ENCODE measurements at regions not wholly inside any gene's neighbourhood (a gene's known extent, or its start where the extent isn't known, plus 50 kb on each side); places are given as distances from the start of the nearest gene placed in this dataset.
"Not testable (repeated sequence)": the region's sequence is repeated elsewhere in the genome, so short reads cannot be mapped to it uniquely, and the experiment has no call there.

- H3K27ac ChIP-seq; DNase-seq (ENCODE audit: low spot score); H3K79me2 ChIP-seq; H3K4me1 ChIP-seq (ENCODE audit: insufficient read depth); H3K36me3 ChIP-seq (replicated peaks; ENCODE audit: insufficient read depth, low read depth); H3K9me2 ChIP-seq (replicated peaks; ENCODE audit: insufficient read depth); H3K4me2 ChIP-seq; H3K9me3 ChIP-seq (ENCODE audit: low read depth); H3K4me3 ChIP-seq; H2AFZ ChIP-seq; H4K20me1 ChIP-seq (ENCODE audit: insufficient read depth, poor library complexity, severe bottlenecking); H3K27me3 ChIP-seq: not testable (repeated sequence)
- 72% methylated on average over 4 of the region's 4 CpGs for WGBS (ENCODE audit: low lambda C conversion rate, missing lambda C conversion rate)
Observed at GRCh38 chrX:144188489-144188888, 304.6 kb downstream of the UBE2NL start.

GRCh38 chrX:144197057-144197456, 313.2 kb downstream of the UBE2NL start:
- DNase-seq (ENCODE audit: low spot score); H3K4me1 ChIP-seq (ENCODE audit: insufficient read depth); H3K27ac ChIP-seq; H3K79me2 ChIP-seq; H3K36me3 ChIP-seq (replicated peaks; ENCODE audit: insufficient read depth, low read depth); H3K4me3 ChIP-seq; H3K27me3 ChIP-seq; H3K4me2 ChIP-seq; H2AFZ ChIP-seq; H4K20me1 ChIP-seq (ENCODE audit: insufficient read depth, poor library complexity, severe bottlenecking); H3K9me3 ChIP-seq (ENCODE audit: low read depth); H3K9me2 ChIP-seq (replicated peaks; ENCODE audit: insufficient read depth): not testable (repeated sequence)
- WGBS (ENCODE audit: low lambda C conversion rate, missing lambda C conversion rate) = 86% methylated on average over 3 of the region's 3 CpGs

GRCh38 chrX:144202726-144203125, 318.9 kb downstream of the UBE2NL start:
- not testable (repeated sequence) for H3K9me2 ChIP-seq (replicated peaks; ENCODE audit: insufficient read depth); H3K4me3 ChIP-seq; DNase-seq (ENCODE audit: low spot score); H3K79me2 ChIP-seq; H3K4me2 ChIP-seq; H3K9me3 ChIP-seq (ENCODE audit: low read depth); H3K36me3 ChIP-seq (replicated peaks; ENCODE audit: insufficient read depth, low read depth); H3K27ac ChIP-seq; H3K4me1 ChIP-seq (ENCODE audit: insufficient read depth); H3K27me3 ChIP-seq; H4K20me1 ChIP-seq (ENCODE audit: insufficient read depth, poor library complexity, severe bottlenecking); H2AFZ ChIP-seq
- WGBS (ENCODE audit: low lambda C conversion rate, missing lambda C conversion rate) = no CpG with 5 or more reads among the region's 2 CpGs

GRCh38 chrX:144208360-144209024, 324.6 kb downstream of the UBE2NL start:
- 60% methylated on average over 2 of the region's 6 CpGs for WGBS (ENCODE audit: low lambda C conversion rate, missing lambda C conversion rate)
- not testable (repeated sequence) for H4K20me1 ChIP-seq (ENCODE audit: insufficient read depth, poor library complexity, severe bottlenecking)

GRCh38 chrX:144214651-144215050, 330.8 kb downstream of the UBE2NL start:
- Histone ChIP-seq H3K9me3 (ENCODE audit: low read depth) (no peaks in the 10 kb centered on the region), H3K4me2 (no peak overlapping the region), H3K27me3 (no peaks in the 10 kb centered on the region), H3K9me2 (replicated peaks; ENCODE audit: insufficient read depth) (no peaks in the 10 kb centered on the region), H2AFZ (no peak overlapping the region), H3K4me1 (ENCODE audit: insufficient read depth) (no peaks in the 10 kb centered on the region), H4K20me1 (ENCODE audit: insufficient read depth, poor library complexity, severe bottlenecking) (no peaks in the 10 kb centered on the region), H3K4me3 (no peak overlapping the region), H3K79me2 (no peaks in the 10 kb centered on the region), H3K36me3 (replicated peaks; ENCODE audit: insufficient read depth, low read depth) (no peaks in the 10 kb centered on the region), H3K27ac (no peak overlapping the region)
- no peak for TF ChIP-seq EZH2 (IDR thresholded peaks at IDR 0.05; ENCODE audit: borderline replicate concordance)
- DNase-seq (ENCODE audit: low spot score) = no peak

More at GRCh38 chrX:144208360-144209024, 324.6 kb downstream of the UBE2NL start:
- DNase-seq (ENCODE audit: low spot score); H3K27ac ChIP-seq; H3K4me3 ChIP-seq; H3K9me2 ChIP-seq (replicated peaks; ENCODE audit: insufficient read depth); H3K4me1 ChIP-seq (ENCODE audit: insufficient read depth); H3K36me3 ChIP-seq (replicated peaks; ENCODE audit: insufficient read depth, low read depth); H3K27me3 ChIP-seq; H3K9me3 ChIP-seq (ENCODE audit: low read depth); H2AFZ ChIP-seq; H3K79me2 ChIP-seq; H3K4me2 ChIP-seq: not testable (repeated sequence)

- 59% methylated on average over 4 of the region's 4 CpGs for WGBS (ENCODE audit: low lambda C conversion rate, missing lambda C conversion rate)
- no peak overlapping the region for H2AFZ ChIP-seq
- TF ChIP-seq EZH2 (IDR thresholded peaks at IDR 0.05; ENCODE audit: borderline replicate concordance) (no peak), EZH2phosphoT487 (IDR thresholded peaks at IDR 0.05; ENCODE audit: low read depth, severe bottlenecking, unreplicated experiment) (no peak), CTCF (IDR thresholded peaks at IDR 0.05; ENCODE audit: poor library complexity) (peak; percentile 13)
Observed at GRCh38 chrX:144219035-144219434, 335.2 kb downstream of the UBE2NL start.

GRCh38 chrX:144231116-144231785, 347.4 kb downstream of the UBE2NL start:
- H3K27me3 ChIP-seq; H3K4me3 ChIP-seq; H2AFZ ChIP-seq; H3K79me2 ChIP-seq; H3K36me3 ChIP-seq (replicated peaks; ENCODE audit: insufficient read depth, low read depth); H3K9me2 ChIP-seq (replicated peaks; ENCODE audit: insufficient read depth); DNase-seq (ENCODE audit: low spot score); H3K9me3 ChIP-seq (ENCODE audit: low read depth); H4K20me1 ChIP-seq (ENCODE audit: insufficient read depth, poor library complexity, severe bottlenecking); H3K4me2 ChIP-seq; H3K4me1 ChIP-seq (ENCODE audit: insufficient read depth); H3K27ac ChIP-seq: not testable (repeated sequence)
- 89% methylated on average over 35 of the region's 40 CpGs for WGBS (ENCODE audit: low lambda C conversion rate, missing lambda C conversion rate)

More at GRCh38 chrX:144219035-144219434, 335.2 kb downstream of the UBE2NL start:
- H3K27me3 ChIP-seq = no peaks in the 10 kb centered on the region
- H3K9me3 ChIP-seq (ENCODE audit: low read depth) = no peaks in the 10 kb centered on the region
- no peak overlapping the region for H3K4me2 ChIP-seq
- no peak overlapping the region for H3K4me3 ChIP-seq
- no peaks in the 10 kb centered on the region for H4K20me1 ChIP-seq (ENCODE audit: insufficient read depth, poor library complexity, severe bottlenecking)
- no peaks in the 10 kb centered on the region for H3K4me1 ChIP-seq (ENCODE audit: insufficient read depth)
- peak; percentile 14 for DNase-seq (ENCODE audit: low spot score)
- H3K79me2 ChIP-seq = no peaks in the 10 kb centered on the region
- no peak overlapping the region for H3K27ac ChIP-seq
- H3K36me3 ChIP-seq (replicated peaks; ENCODE audit: insufficient read depth, low read depth) = no peaks in the 10 kb centered on the region
- H3K9me2 ChIP-seq (replicated peaks; ENCODE audit: insufficient read depth) = no peaks in the 10 kb centered on the region

Data from hepatocyte (in vitro differentiated cells).